HT1080 (cell line): ENCODE measurements at regions not wholly inside any gene's neighbourhood (a gene's known extent, or its start where the extent isn't known, plus 50 kb on each side); places are given as distances from the start of the nearest gene placed in this dataset.
"Not testable (repeated sequence)": the region's sequence is repeated elsewhere in the genome, so short reads cannot be mapped to it uniquely, and the experiment has no call there.

Experiments used
- DNase-seq: peaks from one replicate; pipeline ENCODE4 v3.0.0-alpha.2; 2015; ENCODE audit warnings: low read depth

DNA sequence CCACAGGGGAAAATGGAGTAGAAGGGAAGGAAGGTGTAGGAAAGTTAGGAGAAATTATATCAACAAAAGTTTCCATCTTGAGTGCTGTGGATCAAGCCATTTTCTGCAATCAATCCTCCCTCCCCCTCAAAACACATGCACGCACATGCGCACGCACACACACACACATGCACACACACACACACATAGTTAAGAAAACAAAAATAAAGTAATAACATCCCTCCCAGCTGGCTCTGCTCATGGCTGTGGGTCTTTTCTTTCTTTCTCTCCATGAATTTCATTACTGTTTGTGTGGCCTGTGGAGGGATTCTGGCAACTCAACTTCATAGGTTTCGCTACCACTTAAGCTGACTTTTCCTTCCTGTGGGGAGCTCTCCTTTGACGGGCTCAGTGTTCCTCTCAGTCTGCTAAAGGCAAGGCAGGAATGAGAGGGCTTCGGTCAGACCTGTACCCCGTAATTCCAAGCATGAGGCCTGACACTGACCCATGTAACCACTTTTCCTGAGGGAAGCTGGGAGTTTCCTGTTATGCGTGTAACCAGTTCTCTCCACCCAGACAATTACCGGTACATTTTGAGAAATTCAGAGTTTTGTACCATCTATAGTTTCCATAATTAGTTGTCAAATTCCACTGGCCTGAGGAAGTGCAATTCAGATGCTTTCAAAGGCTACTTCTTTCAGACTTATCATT lies 79.8 kb downstream of the ZNF92 start:
- no peak for DNase-seq

DNA sequence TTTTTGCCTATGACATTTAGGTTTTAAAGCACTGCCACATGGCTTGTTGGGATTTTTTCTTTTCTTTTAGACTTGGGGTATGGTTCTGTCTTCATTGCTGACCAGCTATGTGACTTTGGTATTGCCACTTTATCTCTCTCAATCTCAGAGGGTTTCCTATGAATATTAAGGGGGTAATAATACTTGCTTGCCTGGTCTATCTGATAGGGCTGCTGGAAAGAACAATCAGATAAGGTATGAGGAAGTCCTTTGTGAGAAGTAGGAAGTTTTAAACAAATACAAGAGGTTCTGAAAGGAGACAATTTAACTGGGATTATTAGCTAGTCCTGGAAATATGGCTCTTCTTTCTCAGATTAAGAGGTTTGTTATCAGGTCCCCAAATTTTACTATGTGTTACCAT lies 80.8 kb downstream of the ZNF92 start:
- DNase-seq = no peak

DNA sequence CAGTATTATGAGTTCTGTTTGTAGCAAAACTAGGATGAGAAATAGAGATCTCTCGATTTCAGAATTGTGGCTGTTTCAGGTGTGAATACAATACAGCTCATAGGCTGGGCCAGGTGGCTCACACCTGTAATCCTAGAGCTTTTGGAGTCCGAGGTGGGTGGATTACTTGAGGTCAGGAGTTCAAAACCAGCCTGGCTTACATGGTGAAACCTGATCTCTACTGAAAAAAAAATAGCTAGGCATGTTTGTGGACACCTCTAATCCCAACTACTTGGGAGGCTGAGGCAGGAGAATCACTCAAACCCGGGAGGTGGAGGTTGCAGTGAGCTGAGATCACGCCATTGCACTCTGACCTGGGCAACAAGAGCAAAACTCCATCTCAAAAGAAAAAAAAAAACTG lies 81.4 kb downstream of the ZNF92 start:
- not testable (repeated sequence) for DNase-seq

DNA sequence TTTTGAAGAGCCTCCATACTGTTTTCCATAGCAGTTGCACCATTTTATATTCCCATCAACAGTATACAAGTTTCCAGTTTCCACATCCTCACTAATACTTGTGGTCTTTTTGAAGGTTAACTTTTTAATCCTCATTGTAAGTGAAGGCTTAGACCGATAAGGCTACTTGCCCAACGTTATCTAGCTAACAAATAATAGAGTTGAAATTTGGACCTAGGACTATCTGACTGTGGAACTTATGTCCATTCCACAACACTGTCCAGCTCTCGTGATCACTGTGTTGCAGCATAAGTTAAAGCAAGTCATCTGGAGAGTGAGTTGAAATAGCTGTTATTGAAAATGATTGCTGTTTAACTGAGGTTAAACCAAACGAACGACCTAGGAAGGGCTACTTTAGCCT lies 84.0 kb downstream of the ZNF92 start:
- DNase-seq = no peak

DNA sequence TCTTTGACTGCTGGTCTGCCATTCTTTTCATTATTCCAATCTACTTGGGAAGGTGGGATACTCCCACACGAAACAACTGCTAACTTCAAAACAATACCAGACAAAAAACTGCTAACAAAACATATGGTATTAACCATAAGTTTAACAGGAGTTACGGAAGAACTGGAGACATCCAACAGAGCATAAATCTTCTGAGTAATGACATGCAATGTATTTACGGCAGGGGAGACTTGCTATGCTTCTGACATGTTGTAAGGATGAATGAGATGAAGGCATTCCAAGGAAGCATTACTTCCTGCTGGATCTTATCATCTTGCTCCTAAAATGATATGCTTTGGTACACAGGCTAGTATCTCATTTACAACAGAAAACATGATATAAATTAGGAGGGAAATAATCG lies 85.8 kb downstream of the ZNF92 start:
- no peak for DNase-seq

DNA sequence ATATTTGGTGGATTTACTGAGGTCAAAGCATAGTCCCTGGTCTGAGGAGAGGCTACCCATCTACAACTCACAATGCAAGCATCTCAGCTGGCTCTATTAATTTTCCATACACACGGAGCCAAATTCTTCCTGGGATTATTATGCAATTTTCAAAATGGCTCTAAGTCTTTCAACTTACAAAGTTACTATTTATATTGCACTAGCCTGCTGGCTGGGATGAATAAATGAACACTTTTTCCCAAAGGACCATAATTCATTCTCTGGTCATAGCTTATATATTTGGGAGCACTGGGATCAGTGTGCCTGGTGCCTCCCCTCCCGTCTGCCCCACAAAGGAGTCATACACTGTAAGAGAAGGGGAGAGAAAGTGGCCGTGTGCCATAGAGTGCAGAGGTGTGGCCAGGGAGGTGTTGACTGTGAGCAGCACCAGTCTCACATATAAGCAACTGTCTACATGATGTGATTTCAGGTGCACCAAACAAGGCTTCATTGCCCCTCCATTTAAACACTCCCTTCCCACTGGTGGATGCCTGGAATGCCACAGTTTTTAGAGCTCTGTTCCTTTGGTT lies 88.6 kb downstream of the ZNF92 start:
- DNase-seq = no peak

DNA sequence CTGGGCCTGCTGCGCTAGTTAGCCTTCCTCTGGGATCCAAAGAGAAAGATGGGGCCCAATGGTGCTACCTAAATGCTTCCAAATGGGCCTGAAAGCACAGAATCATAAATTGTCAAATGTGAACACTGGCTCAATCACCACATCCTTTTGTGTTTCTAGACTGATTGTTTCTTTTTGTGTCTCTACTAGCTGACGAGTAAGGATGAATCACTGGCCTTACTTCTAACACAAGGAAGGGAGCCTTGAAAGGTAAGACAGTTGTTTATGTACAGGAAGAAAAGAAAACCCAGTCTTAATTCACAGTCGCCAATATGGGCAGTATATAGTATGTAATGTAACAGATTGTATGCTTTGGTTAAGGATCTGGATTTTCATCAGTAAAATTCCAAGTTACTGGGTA lies 89.5 kb downstream of the ZNF92 start:
- DNase-seq = no peak

DNA sequence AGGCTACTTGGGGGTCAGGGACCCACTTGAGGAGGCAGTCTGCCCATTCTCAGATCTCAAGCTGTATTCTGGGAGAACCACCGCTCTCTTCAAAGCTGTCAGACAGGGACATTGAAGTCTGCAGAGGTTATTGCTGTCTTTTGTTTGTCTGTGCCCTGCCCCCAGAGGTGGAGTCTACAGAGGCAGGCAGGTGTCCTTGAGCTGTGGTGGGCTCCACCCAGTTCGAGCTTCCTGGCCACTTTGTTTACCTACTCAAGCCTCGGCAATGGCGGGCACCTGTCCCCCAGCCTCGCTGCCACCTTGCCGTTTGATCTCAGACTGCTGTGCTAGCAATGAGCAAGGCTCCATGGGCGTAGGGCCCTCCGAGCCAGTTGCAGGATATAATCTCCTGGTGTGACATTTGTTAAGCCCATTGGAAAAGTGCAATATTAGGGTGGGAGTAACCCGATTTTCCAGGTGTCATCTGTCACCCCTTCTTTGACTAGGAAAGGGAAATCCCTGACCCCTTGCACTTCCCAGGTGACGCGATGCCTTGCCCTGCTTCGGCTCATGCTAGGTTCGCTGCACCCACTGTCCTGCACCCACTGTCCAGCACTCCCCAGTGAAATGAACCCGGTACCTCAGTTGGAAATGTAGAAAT lies 96.4 kb downstream of the ZNF92 start:
- DNase-seq = not testable (repeated sequence)

DNA sequence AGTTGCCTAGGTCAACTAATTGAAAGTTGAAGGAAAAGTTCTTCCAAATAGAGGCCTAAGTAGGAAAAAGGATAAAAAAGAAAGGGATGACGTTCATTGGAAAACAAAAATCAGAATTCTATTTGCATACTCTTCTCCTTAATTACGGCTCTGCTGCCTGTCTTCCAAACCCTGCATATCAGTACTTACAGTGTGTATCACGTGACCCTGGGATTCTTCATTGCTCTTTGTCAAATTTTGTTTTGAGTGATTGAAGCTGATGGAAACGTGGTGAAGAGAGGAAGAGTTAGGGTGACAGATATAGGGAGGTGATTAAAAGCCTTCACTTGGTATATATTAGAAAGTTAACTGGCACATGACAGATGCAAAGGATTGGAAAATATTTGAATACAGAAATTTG lies 97.9 kb downstream of the ZNF92 start:
- no peak for DNase-seq

DNA sequence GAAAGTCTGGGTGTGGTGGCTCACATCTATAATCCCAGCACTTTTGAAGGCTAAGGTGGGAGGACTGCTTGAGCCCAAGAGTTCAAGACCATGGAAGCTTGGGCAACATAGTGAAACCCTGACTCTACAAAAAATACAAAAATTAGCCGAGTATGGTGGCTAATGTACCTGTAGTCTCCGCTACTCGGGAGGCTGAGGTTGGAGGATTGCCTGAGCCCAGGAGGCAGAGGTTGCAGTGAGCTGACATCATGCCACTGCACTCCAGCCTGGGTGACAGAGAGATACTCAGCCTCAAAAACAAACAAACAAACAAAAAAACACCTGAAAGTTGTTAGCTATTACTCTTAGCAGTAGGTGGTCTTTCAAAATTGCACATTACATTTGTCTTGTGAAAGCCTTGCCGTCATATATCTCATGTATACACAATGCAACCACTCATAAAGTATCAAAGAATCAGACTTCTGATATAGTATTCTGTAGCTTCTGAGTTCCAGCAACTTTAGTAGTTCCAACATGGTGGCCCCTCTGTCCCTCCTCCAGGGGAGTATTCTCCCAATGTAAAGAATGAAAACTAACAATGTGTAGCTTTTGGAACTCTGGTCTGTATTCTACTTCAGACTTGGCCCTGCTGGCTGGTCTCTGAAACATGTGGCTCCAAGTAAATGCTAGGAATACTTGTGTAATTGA lies 101.5 kb downstream of the ZNF92 start:
- no peak for DNase-seq

DNA sequence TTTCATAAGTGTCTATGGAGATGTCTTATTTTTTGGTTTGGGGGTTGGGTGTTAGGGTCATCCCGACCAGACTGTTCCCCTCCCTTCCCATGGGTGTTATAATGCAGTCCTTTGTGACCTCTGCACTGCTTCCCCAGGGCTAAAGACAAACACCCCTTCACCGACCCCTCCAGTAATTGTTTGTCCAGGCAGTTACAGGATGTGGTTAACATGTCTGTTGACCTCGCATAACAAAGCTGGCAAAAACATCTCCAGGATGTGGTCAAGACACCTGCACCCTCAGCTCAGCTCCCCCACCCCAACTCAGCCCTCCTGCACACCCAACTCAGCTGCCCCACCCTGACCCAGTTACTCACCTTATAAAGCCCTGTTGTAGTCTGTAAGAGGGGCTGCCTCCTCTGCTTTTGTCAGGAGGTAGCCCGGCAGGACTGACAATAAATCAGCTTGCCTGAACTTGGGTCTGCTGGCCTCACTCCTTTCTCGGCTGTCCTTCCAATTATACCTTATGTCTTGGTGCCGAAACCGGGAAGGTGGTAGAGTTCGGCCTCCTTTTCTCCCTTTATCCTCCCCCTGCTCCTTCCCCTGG lies 102.2 kb downstream of the ZNF92 start:
- DNase-seq = peak; percentile 47

DNA sequence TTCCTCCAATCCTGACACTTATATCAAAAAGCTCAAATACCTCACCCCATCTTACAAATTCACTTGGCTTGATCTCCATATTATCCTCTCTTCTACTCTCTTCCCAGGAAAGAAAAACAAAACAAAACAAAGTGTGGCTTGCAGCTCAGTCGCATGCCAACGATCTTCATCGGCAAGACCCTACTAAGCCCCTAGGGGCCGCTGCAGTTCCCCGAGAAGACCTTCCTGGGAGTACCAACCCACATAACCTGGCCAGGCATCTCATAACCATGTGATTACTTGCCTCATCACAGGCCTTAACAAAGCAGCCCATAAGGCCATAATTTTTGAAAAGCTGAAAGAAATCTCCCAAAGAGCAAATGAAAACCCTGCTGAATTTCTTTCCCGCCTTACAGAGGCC lies 103.7 kb downstream of the ZNF92 start:
- no peak for DNase-seq

DNA sequence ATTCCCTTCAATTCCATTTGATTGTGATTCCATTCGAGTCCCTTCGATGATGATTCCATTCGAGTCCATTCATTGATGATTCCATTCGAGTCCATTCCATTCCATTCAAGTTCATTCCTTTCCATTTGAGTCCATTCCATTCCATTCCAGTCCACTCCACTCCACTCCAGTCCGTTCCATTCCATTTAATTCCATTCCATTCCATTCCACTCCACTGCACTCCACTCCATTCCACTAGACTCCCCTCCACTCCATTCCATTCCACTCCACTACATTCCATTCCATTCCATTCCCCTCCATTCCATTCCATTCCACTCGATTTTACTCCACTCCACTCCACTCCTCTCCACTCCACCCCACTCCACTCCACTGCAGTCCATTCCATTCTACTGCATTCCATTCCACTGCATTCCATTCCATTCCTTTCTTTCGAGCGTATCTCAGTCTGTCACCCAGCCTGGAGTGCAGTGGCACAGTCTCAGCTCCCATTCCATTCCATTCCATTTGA lies 115.7 kb downstream of the ZNF92 start:
- no peak for DNase-seq

DNA sequence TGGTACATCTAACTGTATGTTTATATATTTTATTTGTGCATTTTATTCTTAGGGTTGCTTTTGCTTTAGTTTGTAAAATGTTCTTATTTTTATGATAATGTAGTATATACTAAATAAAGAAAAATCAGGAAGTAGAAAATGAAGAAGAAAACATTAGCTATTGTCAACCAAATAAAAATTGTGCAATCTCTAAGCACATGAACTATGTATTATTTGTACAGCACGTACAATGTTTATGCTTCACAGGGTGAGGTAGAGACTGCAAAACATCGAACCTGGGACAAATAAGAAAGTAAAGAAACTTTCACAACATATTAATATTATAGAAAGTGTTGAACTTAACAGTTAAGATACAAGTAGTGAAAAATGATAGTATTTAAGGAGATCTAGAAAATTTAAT lies 123.0 kb downstream of the ZNF92 start:
- DNase-seq = not testable (repeated sequence)

DNA sequence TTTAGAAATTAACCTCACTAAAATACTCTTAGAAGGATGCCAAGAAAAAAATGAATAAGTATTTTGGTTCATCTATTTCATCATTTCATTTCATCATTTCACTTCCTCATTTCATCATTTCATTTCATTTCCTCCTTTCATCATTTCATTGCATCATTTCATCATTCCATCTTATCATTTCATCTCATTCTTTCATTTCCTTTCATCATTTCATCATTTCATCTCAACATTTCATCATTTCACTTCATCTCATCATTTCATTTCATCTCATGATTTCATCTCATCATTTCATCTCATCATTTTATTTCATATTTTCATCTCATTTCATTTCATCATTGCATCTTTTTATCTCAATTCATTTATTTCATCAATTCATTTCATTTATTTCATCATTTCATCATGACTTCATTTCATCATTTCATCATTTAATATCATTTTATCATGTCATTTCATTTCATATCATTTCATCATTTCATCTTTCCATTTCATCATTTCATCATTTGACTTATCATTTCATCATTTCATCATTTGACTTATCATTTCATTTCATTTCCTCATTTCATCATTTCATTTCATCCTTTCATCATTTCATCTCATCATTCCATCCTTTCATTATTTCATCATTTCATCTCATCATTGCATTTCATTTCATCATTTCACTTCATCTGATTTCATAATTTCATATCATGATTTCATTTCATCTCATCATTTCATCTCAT lies 129.9 kb downstream of the ZNF92 start:
- no peak for DNase-seq

DNA sequence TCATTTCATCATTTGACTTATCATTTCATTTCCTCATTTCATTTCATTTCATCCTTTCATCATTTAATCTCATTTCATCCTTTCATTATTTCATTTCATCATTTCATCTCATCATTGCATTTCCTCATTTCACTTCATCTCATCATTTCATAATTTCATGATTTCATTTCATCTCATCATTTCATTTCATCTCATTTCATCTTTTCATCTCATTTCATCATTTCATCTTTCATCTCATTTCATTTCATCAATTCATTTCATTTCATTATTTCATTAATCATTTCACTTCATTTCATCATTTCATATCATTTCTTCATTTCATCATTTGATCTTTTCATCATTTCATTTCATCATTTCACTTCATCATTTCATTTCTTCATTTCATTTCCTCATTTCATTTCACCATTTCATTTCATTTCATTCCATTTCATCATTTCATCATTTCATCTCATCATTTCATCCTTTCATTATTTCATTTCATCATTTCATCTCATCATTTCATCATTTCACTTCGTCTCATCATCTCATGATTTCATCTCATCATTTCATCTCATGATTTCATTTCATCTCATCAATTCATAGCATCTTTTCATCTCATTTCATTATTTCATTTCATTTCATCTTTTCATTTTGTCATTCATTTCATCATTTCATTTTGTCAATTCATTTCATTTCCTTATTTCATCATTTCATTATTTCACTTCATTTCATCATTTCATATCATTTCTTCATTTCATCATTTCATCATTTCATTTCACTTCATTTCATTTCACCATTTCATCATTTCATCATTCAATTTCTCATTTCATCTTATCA lies 131.1 kb downstream of the ZNF92 start:
- DNase-seq = not testable (repeated sequence)

DNA sequence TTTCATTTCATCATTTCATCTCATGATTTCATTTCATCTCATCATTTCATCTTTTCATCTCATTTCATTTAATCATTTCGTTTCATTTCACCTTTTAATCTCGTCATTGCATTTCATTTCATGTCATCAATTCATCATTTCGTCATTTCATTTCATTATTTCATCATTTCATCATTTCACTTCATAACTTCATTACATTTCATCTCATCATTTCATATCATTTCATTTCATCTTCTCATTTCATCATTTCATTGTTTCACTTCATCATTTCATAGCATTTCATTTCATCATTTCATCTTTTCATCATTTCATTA lies 131.6 kb downstream of the ZNF92 start:
- DNase-seq = not testable (repeated sequence)

DNA sequence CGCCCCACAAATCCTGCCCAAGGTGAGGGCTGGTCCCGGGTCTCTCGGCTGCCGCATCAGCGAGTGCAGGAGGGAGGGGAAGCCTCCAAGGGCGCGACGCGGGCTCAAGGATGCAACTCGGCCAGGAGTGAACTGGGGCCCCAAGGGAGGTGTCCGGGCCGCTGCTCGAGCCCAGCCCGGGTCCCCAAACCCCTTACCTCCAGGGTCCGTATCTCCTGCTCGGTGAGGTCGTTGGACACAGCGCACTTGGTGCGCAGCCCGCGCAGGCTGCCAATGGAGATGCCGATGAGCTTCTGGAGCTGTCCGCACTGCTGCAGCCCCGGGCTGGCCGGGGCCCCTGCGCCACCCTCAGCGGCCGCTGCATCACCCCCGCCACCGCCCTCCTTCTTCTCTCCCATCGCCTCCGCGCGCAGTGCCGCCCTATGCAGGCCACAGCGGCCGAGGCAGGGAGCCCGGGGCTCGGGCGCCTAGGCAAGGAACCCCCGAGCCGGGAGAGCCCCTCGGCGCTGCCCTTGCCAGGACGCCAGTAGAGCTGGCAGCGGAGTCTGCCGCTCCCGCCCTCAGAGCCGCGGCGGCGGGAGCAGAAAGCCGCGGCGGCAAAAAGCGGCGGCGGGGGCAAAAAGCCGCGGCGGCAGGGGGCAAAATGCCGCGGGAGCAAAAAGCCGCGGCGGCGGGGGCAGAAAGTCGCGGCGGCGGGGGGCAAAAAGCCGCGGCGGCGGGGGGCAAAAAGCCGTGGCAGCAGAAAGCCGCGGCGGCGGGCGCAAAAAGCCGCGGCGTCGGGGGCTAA lies 135.1 kb downstream of the ZNF92 start:
- DNase-seq = not testable (repeated sequence)

DNA sequence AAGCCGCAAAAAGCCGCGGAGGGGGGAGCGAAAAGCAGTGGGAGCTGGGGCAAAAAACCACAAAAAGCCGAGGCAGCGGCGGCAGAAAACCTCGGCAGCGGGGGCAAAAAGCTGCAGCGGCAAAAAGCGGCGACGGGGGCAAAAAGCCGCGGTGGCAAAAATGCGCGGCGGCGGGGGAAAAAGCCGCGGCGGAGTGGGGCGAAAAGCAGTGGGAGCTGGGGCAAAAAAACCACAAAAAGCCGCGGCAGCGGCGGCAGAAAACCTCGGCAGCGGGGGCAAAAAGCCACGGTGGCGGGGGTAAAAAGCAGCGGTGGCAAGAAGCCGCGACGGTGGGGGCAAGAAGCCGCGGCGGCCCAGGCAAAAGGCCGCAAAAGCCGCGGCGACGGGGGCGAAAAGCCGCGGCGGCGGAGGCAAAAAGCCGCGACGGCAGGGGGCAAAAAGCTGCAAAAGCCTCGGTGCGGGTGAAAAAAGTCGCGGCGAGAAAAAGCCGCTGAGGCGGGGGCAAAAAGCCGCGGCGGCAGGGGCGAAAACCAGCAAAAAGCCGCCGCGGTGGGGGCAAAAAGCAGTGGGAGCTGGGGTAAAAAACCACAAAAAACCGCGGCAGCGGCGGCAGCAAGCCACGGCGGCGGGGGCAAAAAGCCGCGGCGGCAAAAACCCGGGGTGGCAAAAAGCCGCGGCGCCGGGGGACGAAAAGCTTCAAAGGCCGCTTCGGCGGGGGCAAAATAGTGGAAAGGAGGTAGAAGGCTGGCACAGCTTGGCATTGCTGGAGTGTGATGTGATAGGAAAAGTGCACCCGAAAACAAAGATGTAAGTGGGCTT lies 135.9 kb downstream of the ZNF92 start:
- no peak for DNase-seq
